HG03175 (cell line): ENCODE measurements at regions not wholly inside any gene's neighbourhood (a gene's known extent, or its start where the extent isn't known, plus 50 kb on each side); places are given as distances from the start of the nearest gene placed in this dataset.

Source experiments
- ATAC-seq: cut with Tn5 transposase; IDR thresholded peaks from one replicate; pipeline ENCODE4 v1.9.1; 2021; ENCODE audit warnings: mild to moderate bottlenecking, moderate library complexity; ENCODE audit not compliant: unreplicated experiment

DNA sequence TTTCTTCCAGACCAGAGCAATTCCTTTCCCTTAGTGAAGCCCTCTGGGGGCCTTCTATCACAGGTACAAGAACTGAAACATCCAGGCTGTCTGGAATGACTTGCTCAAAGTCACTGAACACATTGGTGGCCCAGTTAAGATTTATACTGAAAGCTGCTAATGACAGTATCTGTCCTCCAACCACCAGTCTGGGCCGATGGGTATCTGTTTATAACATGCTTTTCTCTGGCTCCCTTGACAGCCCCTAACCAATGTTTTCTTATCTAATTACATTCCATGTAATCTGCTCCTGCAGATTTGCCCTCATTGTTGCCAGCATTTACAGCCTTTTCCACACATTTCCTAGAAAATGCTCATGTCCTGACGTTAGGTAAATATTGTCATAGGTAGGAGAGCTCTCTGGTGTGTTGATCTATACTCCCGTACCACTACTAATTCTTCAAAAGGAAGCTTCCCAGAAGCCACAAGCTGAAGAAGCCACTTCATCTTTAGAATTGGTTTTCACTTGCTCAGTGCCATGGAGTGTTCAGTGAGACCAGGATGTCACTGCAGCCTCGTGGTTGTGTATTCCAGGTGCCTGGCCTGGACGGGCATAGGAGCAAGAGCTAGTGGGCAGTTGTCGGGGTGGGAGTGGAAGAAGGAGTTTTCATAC is 163.9 kb downstream of the TSEN15 start:
- ATAC-seq: no peak

GRCh38 chr1:184218458-184219075 is 167.0 kb downstream of the TSEN15 start:
- ATAC-seq: no peak

DNA sequence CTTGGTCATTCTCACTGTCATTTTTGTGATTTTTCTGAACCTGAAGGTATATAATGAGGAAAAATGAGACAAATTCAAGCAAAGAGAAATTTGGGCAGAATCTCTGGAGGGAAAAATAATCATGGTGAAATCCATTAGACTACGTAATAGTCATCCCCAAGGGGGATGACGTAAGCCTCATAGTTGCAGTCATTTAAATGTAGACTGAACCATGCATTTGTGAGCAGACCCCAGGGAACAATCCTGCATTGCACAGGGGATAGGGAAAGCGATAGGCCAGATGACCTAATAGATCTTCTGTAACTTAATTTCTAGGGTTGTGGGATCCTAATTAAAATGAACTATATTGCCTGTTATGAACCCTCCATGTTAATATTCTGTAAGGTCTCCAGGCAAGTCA is 167.4 kb upstream of the C1orf21 start:
- no peak for ATAC-seq

DNA sequence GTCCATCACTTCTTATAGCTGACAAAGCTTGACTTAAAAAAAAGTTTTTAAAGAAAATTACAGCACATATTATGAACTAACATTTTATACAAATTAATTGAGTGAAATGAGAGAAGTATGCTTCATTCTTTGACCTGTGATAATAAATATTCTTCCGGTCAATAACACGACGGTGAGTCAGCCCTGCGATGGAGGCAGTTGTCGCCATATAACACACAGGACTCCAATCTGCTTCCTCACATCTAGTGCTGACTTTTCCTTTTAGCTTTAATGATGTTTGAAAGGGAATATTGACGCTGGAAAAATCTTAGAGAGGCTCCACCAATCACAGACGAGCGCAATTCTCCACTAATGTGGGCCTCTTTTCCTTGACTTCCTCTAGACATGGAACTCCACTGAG is 166.9 kb upstream of the C1orf21 start:
- no peak for ATAC-seq

- ATAC-seq: no peak
These were observed 165.7 kb upstream of the C1orf21 start for GRCh38 chr1:184221087-184221486.

DNA sequence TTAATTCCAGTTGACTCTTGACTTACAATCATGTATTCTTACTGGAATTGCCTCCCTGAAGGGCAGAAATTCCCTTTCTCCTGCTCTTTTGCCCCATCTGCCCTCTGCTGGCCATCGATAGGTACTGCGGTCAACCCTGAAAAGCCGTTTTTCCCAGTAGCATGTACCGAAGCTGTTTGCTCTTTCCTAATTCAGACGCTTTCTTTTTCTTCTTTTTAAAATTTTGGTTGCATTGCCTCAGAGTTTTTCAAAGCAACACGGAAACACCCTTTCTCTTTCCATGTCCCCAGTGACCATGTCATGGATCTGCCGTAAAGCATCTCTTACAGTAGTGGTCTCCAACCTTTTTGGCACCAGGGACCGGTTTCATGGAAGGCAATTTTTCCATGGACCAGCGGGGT is 164.2 kb upstream of the C1orf21 start:
- ATAC-seq: no peak

- ATAC-seq: no peak
These were observed 163.6 kb upstream of the C1orf21 start for GRCh38 chr1:184223216-184223615.

- no peak for ATAC-seq
These were observed 161.3 kb upstream of the C1orf21 start for GRCh38 chr1:184225283-184226099.

DNA sequence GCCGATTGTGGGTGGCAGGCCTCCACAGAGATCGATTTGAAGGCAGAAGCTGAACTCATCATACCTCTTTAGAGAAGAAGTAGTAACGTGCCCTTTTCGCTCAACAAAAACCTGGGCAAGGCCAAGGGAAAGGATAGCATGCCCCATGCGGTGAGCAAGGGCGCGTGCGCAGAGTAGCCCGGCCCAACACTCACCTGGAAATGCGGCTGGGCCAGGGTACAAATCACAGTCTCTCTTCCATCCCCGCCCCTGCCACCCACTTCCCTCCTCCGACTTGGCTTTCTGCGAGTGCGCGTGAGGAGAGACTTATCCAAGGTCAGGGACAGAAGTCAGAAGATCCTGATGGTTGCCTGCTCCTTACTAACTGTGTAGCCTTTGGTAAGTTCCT is 160.7 kb upstream of the C1orf21 start:
- ATAC-seq: no peak

DNA sequence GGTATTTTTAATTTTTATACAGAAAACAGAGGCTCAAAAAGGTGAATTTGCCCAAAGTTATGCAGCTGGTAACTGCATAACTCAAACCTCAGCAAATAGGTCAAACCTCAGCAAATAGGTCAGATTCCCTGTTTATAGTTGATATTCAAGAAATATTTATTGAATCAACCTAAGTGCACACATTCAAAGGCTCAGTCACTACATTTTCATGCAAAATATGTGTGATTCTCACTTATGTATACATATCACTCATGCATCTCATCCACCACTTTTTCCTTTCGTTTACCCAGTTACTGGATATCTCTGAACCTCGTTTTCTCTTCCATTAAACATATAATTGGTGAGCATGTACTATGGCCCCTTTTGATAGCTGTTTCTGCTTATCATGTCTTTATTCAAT is 158.3 kb upstream of the C1orf21 start:
- ATAC-seq: no peak

- ATAC-seq: no peak
These were observed 149.2 kb upstream of the C1orf21 start for GRCh38 chr1:184237588-184237987.

DNA sequence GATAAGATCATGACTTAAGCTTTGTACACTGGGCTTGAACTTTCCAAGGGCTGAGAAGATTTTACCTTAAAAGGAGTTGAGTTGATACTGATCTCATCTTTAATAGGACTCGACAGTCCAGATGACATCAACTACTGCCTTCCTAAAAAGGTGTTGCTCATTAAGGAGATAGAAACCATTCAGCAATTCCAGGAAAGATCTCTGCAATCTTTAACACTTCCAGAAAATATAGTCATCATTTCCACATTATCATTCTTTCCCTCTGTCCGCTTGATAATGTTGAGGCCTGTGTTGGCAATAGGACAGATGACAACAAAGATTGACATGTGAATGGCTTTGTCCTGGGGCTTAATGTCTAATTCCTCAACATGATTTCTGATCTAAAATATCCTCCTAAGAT is 145.4 kb upstream of the C1orf21 start:
- no peak for ATAC-seq

DNA sequence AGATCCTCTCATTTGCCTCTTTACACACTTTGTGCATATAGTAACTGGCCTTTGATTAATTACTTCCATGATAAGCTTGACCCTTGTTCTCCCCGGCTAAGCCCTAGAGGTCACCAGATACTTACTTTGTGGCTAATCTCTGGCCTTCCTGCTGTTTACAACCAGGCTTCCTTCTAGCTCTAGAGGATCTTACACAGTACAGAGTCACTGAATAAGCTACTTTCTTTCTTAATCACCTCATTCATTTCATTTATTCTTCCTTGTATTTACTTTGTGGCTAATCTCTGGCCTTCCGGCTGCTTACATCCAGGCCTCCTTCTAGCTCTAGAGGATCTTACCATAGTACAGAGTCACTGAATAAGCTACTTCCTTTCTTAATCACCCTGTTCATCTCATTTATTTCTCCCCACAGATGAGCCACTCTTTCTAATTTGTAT is 144.3 kb upstream of the C1orf21 start:
- no peak for ATAC-seq

DNA sequence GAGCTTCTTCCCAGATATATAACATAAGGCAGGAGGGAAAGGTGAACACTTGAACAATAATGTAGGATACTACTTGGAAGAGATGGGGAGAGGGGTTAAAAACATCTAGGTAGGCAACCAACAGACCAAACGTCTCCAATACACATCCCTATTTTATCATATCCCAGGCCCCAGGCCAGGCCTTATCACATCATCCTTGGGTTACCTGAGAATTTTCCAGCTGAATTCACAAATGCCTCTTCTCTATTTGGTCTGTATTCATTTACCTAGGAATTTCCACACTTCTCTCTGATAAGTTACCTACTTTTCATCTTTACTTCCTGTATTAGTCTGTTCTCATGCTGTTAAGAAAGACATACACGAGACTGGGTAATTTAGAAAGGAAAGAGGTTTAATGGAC is 141.9 kb upstream of the C1orf21 start:
- ATAC-seq: no peak

GRCh38 chr1:184247671-184248070 is 139.2 kb upstream of the C1orf21 start:
- no peak for ATAC-seq

GRCh38 chr1:184253921-184254320 is 132.9 kb upstream of the C1orf21 start:
- ATAC-seq: no peak

DNA sequence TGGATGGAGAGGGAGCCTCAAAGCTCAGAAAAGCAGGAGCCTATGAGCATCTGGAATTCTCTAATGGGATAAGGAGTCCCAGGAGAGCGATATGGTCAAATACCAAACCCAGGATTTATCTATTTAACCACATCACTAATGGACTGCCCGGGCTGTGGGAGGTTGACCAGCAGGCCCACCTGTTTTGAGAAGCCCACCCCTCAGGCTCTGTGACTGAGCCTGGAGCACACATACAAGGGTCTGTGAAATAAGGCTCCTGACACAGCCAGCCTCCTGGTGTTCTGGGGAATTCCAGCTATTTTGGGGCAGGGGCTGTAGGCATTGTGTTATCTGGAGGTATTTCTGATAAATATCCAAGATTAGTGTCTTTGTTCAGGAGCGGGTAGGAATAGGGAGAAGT is 132.0 kb upstream of the C1orf21 start:
- no peak for ATAC-seq

DNA sequence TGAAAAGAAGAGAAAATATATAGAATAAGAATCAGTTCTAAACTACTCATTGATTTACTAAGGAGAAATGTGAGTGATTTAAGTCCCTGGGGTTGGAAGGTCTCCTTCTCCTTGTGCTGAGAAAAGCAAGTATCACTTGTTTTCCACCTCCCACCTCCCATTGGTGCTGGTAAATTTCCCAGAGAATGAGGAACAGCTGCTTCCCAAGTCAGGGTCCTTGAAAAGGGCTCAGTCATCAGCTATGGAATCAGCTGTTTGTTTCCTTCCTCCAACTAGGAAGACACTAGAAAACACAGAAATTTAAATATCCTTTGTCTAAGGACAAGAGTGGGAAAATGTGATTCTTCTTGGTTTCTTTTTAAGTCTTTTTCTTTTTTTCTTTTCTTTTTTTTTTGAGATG is 131.3 kb upstream of the C1orf21 start:
- ATAC-seq: no peak

DNA sequence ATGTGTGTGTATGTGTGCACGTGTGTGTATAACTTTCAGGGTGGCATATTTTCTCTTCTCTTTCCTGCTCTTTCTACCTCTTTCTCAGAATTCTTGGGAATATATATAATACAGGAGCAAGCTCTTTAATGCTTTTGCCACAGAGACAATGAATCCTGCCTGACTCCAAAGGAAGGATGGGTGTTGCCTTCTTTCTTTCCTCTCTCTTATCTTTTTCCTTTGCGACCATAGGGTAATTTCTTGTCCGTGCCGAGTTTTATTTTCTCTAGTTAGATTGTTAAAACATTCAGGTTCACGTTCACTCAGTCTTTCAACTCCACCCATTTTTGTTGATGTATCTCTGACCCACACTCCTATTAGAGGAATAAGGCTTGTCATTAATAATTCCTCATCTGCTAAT is 129.0 kb upstream of the C1orf21 start:
- no peak for ATAC-seq

DNA sequence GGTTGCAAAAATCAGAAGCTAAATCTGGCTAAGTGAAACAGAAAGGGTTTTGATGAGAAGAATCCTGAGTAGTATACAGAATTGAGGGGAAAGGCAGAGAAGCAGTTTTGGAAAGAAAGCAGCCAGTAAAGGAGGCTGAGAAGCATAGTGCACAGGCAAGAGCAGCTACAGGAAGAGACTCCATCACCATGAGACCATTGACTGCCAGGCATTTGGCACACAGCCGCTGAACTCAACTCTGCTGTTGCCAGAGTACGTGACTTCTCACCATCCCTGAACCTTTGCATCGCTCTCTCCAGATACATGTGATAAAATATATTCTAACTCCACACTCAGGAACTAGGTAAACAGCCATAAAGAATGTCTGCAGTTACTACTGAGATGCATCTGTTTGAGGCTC is 128.3 kb upstream of the C1orf21 start:
- ATAC-seq: no peak

GRCh38 chr1:184260382-184260781 is 126.4 kb upstream of the C1orf21 start:
- ATAC-seq: no peak

GRCh38 chr1:184262109-184262508 is 124.7 kb upstream of the C1orf21 start:
- no peak for ATAC-seq
